Kidney epithelial cell (primary cell): ENCODE measurements at regions not wholly inside any gene's neighbourhood (a gene's known extent, or its start where the extent isn't known, plus 50 kb on each side); places are given as distances from the start of the nearest gene placed in this dataset.

ENCODE experiments used
- DNase-seq: peaks from one replicate; pipeline ENCODE4 v3.0.0-alpha.2; 2010; ENCODE audit warnings: low read depth
- H3K27me3 ChIP-seq: 2 replicates; pipeline ENCODE4 v1.6.0; 2011; ENCODE audit warnings: low read length; ENCODE audit not compliant: control insufficient read depth, insufficient read depth
- H3K36me3 ChIP-seq: 2 replicates; pipeline ENCODE4 v1.5.1; 2011; ENCODE audit warnings: low read length; ENCODE audit not compliant: control insufficient read depth, insufficient read depth
- H3K4me3 ChIP-seq: 2 replicates; pipeline ENCODE4 v1.5.1; 2011; ENCODE audit warnings: low read depth, mild to moderate bottlenecking, control low read depth, low read length
- TF ChIP-seq, protein P1 (sequence below): IDR thresholded peaks from 2 replicates; pipeline ENCODE4 v1.5.1; 2011; ENCODE audit warnings: mild to moderate bottlenecking, moderate library complexity, low read length, control low read depth, inconsistent platforms; ENCODE audit not compliant: insufficient read depth, poor library complexity, severe bottlenecking

GRCh38 chr13:105008604-105009003 lies 1526.9 kb downstream of the EFNB2 start:
- Histone ChIP-seq H3K36me3 (no peaks in the 10 kb centered on the region), H3K4me3 (no peak overlapping the region), H3K27me3 (no peaks in the 10 kb centered on the region)
- no peak for DNase-seq
- TF ChIP-seq, protein P1, sequence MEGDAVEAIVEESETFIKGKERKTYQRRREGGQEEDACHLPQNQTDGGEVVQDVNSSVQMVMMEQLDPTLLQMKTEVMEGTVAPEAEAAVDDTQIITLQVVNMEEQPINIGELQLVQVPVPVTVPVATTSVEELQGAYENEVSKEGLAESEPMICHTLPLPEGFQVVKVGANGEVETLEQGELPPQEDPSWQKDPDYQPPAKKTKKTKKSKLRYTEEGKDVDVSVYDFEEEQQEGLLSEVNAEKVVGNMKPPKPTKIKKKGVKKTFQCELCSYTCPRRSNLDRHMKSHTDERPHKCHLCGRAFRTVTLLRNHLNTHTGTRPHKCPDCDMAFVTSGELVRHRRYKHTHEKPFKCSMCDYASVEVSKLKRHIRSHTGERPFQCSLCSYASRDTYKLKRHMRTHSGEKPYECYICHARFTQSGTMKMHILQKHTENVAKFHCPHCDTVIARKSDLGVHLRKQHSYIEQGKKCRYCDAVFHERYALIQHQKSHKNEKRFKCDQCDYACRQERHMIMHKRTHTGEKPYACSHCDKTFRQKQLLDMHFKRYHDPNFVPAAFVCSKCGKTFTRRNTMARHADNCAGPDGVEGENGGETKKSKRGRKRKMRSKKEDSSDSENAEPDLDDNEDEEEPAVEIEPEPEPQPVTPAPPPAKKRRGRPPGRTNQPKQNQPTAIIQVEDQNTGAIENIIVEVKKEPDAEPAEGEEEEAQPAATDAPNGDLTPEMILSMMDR, result no peak

GRCh38 chr13:105007166-105007808 lies 1528.2 kb downstream of the EFNB2 start:
- TF ChIP-seq, protein P1, result no peak
- no peaks in the 10 kb centered on the region for H3K36me3 ChIP-seq
- H3K27me3 ChIP-seq, result no peaks in the 10 kb centered on the region
- H3K4me3 ChIP-seq, result no peak overlapping the region
- no peak for DNase-seq

DNA sequence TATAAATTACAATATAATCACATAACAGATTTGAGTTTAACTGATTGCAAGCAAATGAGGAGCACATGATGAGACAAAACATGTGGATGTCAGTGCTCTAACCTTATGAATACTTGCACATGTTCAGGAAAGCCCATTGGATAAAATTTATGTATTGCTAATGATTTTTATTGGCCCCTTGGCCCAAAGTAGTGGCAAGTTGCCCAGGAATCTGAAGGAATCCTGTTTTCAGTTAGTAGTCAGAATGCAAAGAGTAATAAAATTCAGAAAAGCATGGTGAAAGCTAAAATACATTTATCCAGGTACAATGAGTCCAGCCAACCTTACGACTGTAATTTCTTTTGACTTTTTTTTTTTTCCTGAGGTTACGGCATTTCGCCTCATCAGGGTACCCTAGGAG lies 1539.4 kb downstream of the EFNB2 start:
- DNase-seq, result no peak
- Histone ChIP-seq H3K4me3 (no peak overlapping the region), H3K27me3 (no peaks in the 10 kb centered on the region), H3K36me3 (no peaks in the 10 kb centered on the region)
- TF ChIP-seq, protein P1, result no peak

DNA sequence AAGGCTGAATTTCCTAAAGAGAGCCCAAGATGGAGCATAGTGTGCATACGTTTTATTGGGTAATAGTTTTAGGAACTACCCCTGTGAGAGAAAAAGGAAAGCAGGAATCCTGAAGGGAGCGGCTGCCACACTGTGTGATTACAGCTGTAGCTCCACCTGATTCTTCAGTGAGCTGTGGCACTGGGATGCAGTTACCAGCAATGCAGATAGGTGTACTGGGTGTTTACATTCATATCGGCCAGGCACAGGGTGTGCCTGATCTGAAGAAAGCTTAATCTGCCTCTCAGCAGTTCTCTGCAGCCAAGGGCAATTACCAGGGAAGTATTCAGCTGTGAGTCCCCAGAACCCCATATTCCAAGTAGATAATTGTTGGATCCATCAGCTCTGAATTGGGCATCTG lies 1541.8 kb downstream of the EFNB2 start:
- Histone ChIP-seq H3K27me3 (no peaks in the 10 kb centered on the region), H3K36me3 (no peaks in the 10 kb centered on the region), H3K4me3 (no peak overlapping the region)
- no peak for DNase-seq
- TF ChIP-seq, protein P1, result no peak

DNA sequence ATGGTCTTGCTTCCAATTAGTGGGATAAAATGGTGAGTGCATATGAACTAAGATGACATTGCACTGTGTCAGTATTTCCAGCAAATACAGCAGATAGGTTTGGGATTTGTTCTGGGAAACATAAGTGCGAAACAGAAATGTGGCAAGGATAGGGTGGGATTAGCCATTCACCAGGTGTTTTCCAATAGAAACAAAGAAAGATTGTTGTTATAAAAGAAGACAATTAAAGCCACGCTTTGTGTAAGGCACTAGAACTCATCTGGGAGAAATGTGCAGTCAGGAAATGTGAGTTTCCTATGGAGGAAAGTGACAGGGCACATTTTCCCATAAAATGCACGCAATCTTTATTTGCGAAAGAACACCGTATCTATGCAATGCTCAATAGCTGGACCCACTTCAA lies 1547.8 kb downstream of the EFNB2 start:
- Histone ChIP-seq H3K36me3 (no peaks in the 10 kb centered on the region), H3K27me3 (no peaks in the 10 kb centered on the region), H3K4me3 (no peak overlapping the region)
- DNase-seq, result no peak
- TF ChIP-seq, protein P1, result no peak

DNA sequence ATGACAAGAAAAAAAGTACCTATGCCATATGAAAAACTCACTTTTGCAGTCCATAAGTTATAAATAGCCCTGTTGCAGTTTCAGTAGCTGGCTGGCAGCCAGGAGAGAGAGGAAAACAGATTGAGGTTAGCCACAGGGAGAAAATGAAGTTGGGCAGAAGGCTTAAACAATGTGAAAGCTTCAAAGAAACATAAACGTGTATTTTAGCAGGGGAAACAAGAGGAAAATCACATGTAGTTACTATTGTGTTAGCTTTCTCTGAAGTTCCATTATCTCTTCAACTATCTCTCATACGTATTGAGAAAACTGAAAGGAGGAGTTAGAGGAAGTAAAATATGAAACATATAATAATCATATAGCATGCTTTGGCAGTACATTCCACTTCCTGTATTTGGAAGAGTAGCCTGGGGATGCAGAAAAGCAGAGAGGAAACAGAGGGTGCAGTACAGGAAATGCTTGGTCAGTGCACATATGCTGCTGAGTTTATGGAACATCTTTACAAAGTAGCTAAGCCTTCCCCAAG lies 1551.1 kb downstream of the EFNB2 start:
- DNase-seq, result peak; percentile 26
- Histone ChIP-seq H3K4me3 (no peak overlapping the region), H3K36me3 (no peaks in the 10 kb centered on the region), H3K27me3 (no peaks in the 10 kb centered on the region)
- TF ChIP-seq, protein P1, result no peak
